ENCODE measurements at regions not wholly inside any gene's neighbourhood (a gene's known extent, or its start where the extent isn't known, plus 50 kb on each side); places are given as distances from the start of the nearest gene placed in this dataset.

- dilution Hi-C loops (cut with MboI; ENCODE audit: extremely low pct_ligation_motif_present, low sequenced_read_pairs), result no loop called here
- TF ChIP-seq, protein P1, sequence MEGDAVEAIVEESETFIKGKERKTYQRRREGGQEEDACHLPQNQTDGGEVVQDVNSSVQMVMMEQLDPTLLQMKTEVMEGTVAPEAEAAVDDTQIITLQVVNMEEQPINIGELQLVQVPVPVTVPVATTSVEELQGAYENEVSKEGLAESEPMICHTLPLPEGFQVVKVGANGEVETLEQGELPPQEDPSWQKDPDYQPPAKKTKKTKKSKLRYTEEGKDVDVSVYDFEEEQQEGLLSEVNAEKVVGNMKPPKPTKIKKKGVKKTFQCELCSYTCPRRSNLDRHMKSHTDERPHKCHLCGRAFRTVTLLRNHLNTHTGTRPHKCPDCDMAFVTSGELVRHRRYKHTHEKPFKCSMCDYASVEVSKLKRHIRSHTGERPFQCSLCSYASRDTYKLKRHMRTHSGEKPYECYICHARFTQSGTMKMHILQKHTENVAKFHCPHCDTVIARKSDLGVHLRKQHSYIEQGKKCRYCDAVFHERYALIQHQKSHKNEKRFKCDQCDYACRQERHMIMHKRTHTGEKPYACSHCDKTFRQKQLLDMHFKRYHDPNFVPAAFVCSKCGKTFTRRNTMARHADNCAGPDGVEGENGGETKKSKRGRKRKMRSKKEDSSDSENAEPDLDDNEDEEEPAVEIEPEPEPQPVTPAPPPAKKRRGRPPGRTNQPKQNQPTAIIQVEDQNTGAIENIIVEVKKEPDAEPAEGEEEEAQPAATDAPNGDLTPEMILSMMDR (optimal IDR thresholded peaks at IDR 0.05 in 1 of 3, IDR thresholded peaks at IDR 0.05 in 1 of 3, conservative IDR thresholded peaks at IDR 0.05 in 1 of 3; ENCODE audit: extremely low read depth in 1 of 3, insufficient read depth in 2 of 3, low read length in 3 of 3), result no peak
- no peak for TF ChIP-seq EZH2 (IDR thresholded peaks at IDR 0.05; ENCODE audit: low read length)
Measured at GRCh38 chr3:165389064-165389463, 192.9 kb upstream of the SLITRK3 start.

GRCh38 chr3:165383381-165383780 is 187.2 kb upstream of the SLITRK3 start:
- dilution Hi-C loops (cut with MboI; ENCODE audit: extremely low pct_ligation_motif_present, low sequenced_read_pairs), result no loop called here
- TF ChIP-seq EZH2 (IDR thresholded peaks at IDR 0.05; ENCODE audit: low read length), result no peak
- TF ChIP-seq, protein P1 (optimal IDR thresholded peaks at IDR 0.05 in 1 of 3, IDR thresholded peaks at IDR 0.05 in 1 of 3, conservative IDR thresholded peaks at IDR 0.05 in 1 of 3; ENCODE audit: extremely low read depth in 1 of 3, insufficient read depth in 2 of 3, low read length in 3 of 3), result no peak
- no peak overlapping the region for H2AFZ ChIP-seq (ENCODE audit: control insufficient read depth, low read length)
- no peaks in the 10 kb centered on the region for H3K9me1 ChIP-seq (ENCODE audit: control insufficient read depth, extremely low read depth, insufficient read depth, low read length)
- H3K27me3 ChIP-seq (ENCODE audit: control insufficient read depth, extremely low read depth, insufficient read depth, low read length), result no peaks in the 10 kb centered on the region
- H3K27ac ChIP-seq (ENCODE audit: control insufficient read depth, insufficient read depth, low read length), result no peak overlapping the region
- FAIRE-seq, result no peak
- H3K4me3 ChIP-seq (ENCODE audit: control insufficient read depth in 2 of 3, extremely low read depth in 1 of 3, insufficient read depth in 2 of 3, low read depth in 1 of 3, low read length in 3 of 3), result no peak overlapping the region
- DNase-seq (ENCODE audit: low read depth, low spot score), result no peak
- H3K79me2 ChIP-seq (ENCODE audit: control insufficient read depth, insufficient read depth, low read length), result no peaks in the 10 kb centered on the region
- H3K4me2 ChIP-seq (ENCODE audit: control insufficient read depth, extremely low read depth, insufficient read depth, low read depth, low read length), result no peak overlapping the region
- no peaks in the 10 kb centered on the region for H3K9me3 ChIP-seq (ENCODE audit: control insufficient read depth, low read depth, low read length)
- H4K20me1 ChIP-seq (ENCODE audit: control insufficient read depth, extremely low read depth, insufficient read depth, low read length), result no peaks in the 10 kb centered on the region
- H3K36me3 ChIP-seq (ENCODE audit: control insufficient read depth in 2 of 2, extremely low read depth in 1 of 2, insufficient read depth in 2 of 2, low read length in 2 of 2), result no peaks in the 10 kb centered on the region
- no peaks in the 10 kb centered on the region for H3K4me1 ChIP-seq (ENCODE audit: control insufficient read depth, extremely low read depth, insufficient read depth, low read length)
- H3K9ac ChIP-seq (ENCODE audit: control insufficient read depth, extremely low read depth, insufficient read depth, low read length), result no peak overlapping the region

More at GRCh38 chr3:165389064-165389463, 192.9 kb upstream of the SLITRK3 start:
- no peaks in the 10 kb centered on the region for H3K9me3 ChIP-seq (ENCODE audit: control insufficient read depth, low read depth, low read length)
- H3K4me3 ChIP-seq (ENCODE audit: control insufficient read depth in 2 of 3, extremely low read depth in 1 of 3, insufficient read depth in 2 of 3, low read depth in 1 of 3, low read length in 3 of 3), result no peak overlapping the region
- no peak overlapping the region for H3K9ac ChIP-seq (ENCODE audit: control insufficient read depth, extremely low read depth, insufficient read depth, low read length)
- no peak for FAIRE-seq
- no peaks in the 10 kb centered on the region for H4K20me1 ChIP-seq (ENCODE audit: control insufficient read depth, extremely low read depth, insufficient read depth, low read length)
- no peaks in the 10 kb centered on the region for H3K79me2 ChIP-seq (ENCODE audit: control insufficient read depth, insufficient read depth, low read length)
- H3K36me3 ChIP-seq (ENCODE audit: control insufficient read depth in 2 of 2, extremely low read depth in 1 of 2, insufficient read depth in 2 of 2, low read length in 2 of 2), result no peaks in the 10 kb centered on the region
- H3K27ac ChIP-seq (ENCODE audit: control insufficient read depth, insufficient read depth, low read length), result no peak overlapping the region
- H3K27me3 ChIP-seq (ENCODE audit: control insufficient read depth, extremely low read depth, insufficient read depth, low read length), result no peaks in the 10 kb centered on the region
- no peaks in the 10 kb centered on the region for H3K9me1 ChIP-seq (ENCODE audit: control insufficient read depth, extremely low read depth, insufficient read depth, low read length)
- no peak overlapping the region for H2AFZ ChIP-seq (ENCODE audit: control insufficient read depth, low read length)
- no peak for DNase-seq (ENCODE audit: low read depth, low spot score)
- no peaks in the 10 kb centered on the region for H3K4me1 ChIP-seq (ENCODE audit: control insufficient read depth, extremely low read depth, insufficient read depth, low read length)
- H3K4me2 ChIP-seq (ENCODE audit: control insufficient read depth, extremely low read depth, insufficient read depth, low read depth, low read length), result no peak overlapping the region
